Ovary (tissue), 3 donors: ENCODE measurements at regions not wholly inside any gene's neighbourhood (a gene's known extent, or its start where the extent isn't known, plus 50 kb on each side); places are given as distances from the start of the nearest gene placed in this dataset.
A peak's percentile ranks its signal among the peaks of the same experiment; 100 is the strongest.

Experiments
- CTCF ChIP-seq, 3 donors: fragments of 450-650 bp in 2 of 3; fragments of 200-600 bp in 1 of 3; IDR thresholded peaks; one replicate each; pipeline versions ENCODE4 v1.5.1 to v1.8.0; 2016 to 2022; ENCODE audit warnings: antibody characterized with exemption in 3 of 3, mild to moderate bottlenecking in 1 of 3
- POLR2A ChIP-seq: fragments of 450-650 bp; IDR thresholded peaks from one replicate; pipeline ENCODE4 v1.6.1; 2017; ENCODE audit warnings: antibody characterized with exemption, mild to moderate bottlenecking, moderate library complexity
- donor health status: DM: no; HTN: no; CAD: no.

GRCh38 chr5:93800988-93801811, 59.8 kb upstream of the POU5F2 start:
- peak; percentile 32 to 52 (median 40) for TF ChIP-seq CTCF (IDR thresholded peaks at IDR 0.05)
- no peak for TF ChIP-seq POLR2A
